ENCODE measurements at regions not wholly inside any gene's neighbourhood (a gene's known extent, or its start where the extent isn't known, plus 50 kb on each side); places are given as distances from the start of the nearest gene placed in this dataset.

DNA sequence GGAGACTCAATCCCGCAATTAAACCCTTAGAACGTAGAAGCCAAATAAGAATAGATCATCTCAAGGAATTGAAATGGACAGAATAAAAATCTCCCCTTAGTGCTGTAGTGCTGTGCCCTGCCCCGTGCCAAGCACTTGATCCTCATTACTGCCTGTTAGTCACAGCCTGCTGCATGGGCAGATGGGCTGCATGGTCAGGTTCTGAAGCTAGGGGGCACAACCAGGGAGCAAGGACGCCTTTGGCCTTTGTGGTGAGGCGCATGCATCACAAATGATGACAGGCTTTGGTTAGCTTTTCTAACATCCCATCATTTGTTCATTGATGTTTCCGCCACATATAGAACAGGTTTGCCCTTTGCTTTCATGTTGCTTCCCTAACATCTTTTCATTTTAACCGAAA lies 336.3 kb upstream of the ADAMTS9 start:
- Histone ChIP-seq H3K27ac (ENCODE audit: low read depth, low read length) (no peak overlapping the region), H3K79me2 (ENCODE audit: insufficient read depth, low read length) (no peaks in the 10 kb centered on the region), H3K4me2 (ENCODE audit: low read length) (no peak overlapping the region), H3K36me3 (ENCODE audit: control insufficient read depth in 1 of 2, insufficient read depth in 2 of 2, low read length in 2 of 2) (no peaks in the 10 kb centered on the region), H3K9me3 (ENCODE audit: control insufficient read depth in 1 of 2, insufficient read depth in 1 of 2, low read depth in 1 of 2, low read length in 2 of 2) (no peaks in the 10 kb centered on the region), H4K20me1 (ENCODE audit: insufficient read depth) (no peaks in the 10 kb centered on the region), H2AFZ (ENCODE audit: low read depth, low read length, poor library complexity, severe bottlenecking) (no peak overlapping the region), H3K9ac (ENCODE audit: low read length) (no peak overlapping the region), H3K4me1 (ENCODE audit: control insufficient read depth in 1 of 2, insufficient read depth in 2 of 2, low read length in 2 of 2) (no peaks in the 10 kb centered on the region), H3K9me2 (ENCODE audit: insufficient read depth) (no peaks in the 10 kb centered on the region), H3K27me3 (ENCODE audit: insufficient read depth, low read length) (peaks cover 13% of the 10 kb centered on the region; the same call in 1 of the 2 replicates), H3K4me3 (replicated peaks in 1 of 2; ENCODE audit: low read depth in 1 of 2, low read length in 2 of 2) (no peak overlapping the region)
- ChIA-PET RAD21 (ENCODE audit: low non-redundant PET in 1 of 2, low total read pairs in 2 of 2, uncharacterized antibody in 2 of 2, unreplicated experiment in 2 of 2) (no interaction called here), CTCF (no interaction called here), POLR2A (no interaction called here)
- no TSS peak for BruUV-seq (replicated peaks)
- no peak for DNase-seq (ENCODE audit: low read depth, low spot score)
- TF ChIP-seq POLR2AphosphoS5 (IDR thresholded peaks at IDR 0.05; ENCODE audit: low read depth, low read length) (no peak), SIN3A (IDR thresholded peaks at IDR 0.05; ENCODE audit: low read depth) (no peak), JUND (IDR thresholded peaks at IDR 0.05) (no peak), ZNF274 (IDR thresholded peaks at IDR 0.05; ENCODE audit: low read depth, low read length) (no peak), ELF1 (IDR thresholded peaks at IDR 0.05; ENCODE audit: borderline replicate concordance, low read depth) (no peak), CBX3 (IDR thresholded peaks at IDR 0.05; ENCODE audit: low read depth) (no peak), EZH2 (IDR thresholded peaks at IDR 0.05) (no peak)
- TF ChIP-seq, protein P1, sequence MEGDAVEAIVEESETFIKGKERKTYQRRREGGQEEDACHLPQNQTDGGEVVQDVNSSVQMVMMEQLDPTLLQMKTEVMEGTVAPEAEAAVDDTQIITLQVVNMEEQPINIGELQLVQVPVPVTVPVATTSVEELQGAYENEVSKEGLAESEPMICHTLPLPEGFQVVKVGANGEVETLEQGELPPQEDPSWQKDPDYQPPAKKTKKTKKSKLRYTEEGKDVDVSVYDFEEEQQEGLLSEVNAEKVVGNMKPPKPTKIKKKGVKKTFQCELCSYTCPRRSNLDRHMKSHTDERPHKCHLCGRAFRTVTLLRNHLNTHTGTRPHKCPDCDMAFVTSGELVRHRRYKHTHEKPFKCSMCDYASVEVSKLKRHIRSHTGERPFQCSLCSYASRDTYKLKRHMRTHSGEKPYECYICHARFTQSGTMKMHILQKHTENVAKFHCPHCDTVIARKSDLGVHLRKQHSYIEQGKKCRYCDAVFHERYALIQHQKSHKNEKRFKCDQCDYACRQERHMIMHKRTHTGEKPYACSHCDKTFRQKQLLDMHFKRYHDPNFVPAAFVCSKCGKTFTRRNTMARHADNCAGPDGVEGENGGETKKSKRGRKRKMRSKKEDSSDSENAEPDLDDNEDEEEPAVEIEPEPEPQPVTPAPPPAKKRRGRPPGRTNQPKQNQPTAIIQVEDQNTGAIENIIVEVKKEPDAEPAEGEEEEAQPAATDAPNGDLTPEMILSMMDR (IDR thresholded peaks at IDR 0.05 in 2 of 3, conservative IDR thresholded peaks at IDR 0.05 in 1 of 3; ENCODE audit: borderline replicate concordance in 1 of 3, insufficient read depth in 1 of 3, low read depth in 2 of 3, low read length in 2 of 3): peak in 2 of 3 experiments; percentile 27 to 41; a peak in 2 of 6 replicates
- TF ChIP-seq, protein P2, sequence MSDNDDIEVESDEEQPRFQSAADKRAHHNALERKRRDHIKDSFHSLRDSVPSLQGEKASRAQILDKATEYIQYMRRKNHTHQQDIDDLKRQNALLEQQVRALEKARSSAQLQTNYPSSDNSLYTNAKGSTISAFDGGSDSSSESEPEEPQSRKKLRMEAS (IDR thresholded peaks at IDR 0.05): no peak
- intact Hi-C loops (cut with micrococcal nuclease): no loop called here
- no peak for ATAC-seq
